Omental fat pad (tissue), 3 donors: ENCODE measurements at regions not wholly inside any gene's neighbourhood (a gene's known extent, or its start where the extent isn't known, plus 50 kb on each side); places are given as distances from the start of the nearest gene placed in this dataset.
"Not testable (repeated sequence)": the region's sequence is repeated elsewhere in the genome, so short reads cannot be mapped to it uniquely, and the experiment has no call there.

Experiments used
- ATAC-seq: fragments of 150-250 bp; one replicate; pipeline ENCODE4 v1.9.1; 2016; ENCODE audit warnings: mild to moderate bottlenecking, moderate library complexity; ENCODE audit not compliant: low FRiP score
- DNase-seq: peaks from one replicate; pipeline ENCODE4 v3.0.0-alpha.2; 2019; ENCODE audit warnings: low spot score
- CTCF ChIP-seq, 3 donors: fragments of 450-650 bp; IDR thresholded peaks; one replicate each; pipeline ENCODE4 v1.5.1; 2016 to 2017; ENCODE audit warnings: antibody characterized with exemption in 3 of 3, mild to moderate bottlenecking in 3 of 3, moderate library complexity in 2 of 3

GRCh38 chr5:6108540-6108848 is 269.9 kb downstream of the MED10 start:
- no peak for DNase-seq
- ATAC-seq, result no peak
- no peak for TF ChIP-seq CTCF (IDR thresholded peaks at IDR 0.05)

GRCh38 chr5:6107675-6108539 is 270.4 kb downstream of the MED10 start:
- no peak for TF ChIP-seq CTCF (IDR thresholded peaks at IDR 0.05)
- DNase-seq (no peak), ATAC-seq (no peak)

GRCh38 chr5:6106756-6107155 is 271.6 kb downstream of the MED10 start:
- no peak for TF ChIP-seq CTCF (IDR thresholded peaks at IDR 0.05)
- DNase-seq (no peak), ATAC-seq (no peak)

- ATAC-seq (no peak), DNase-seq (no peak)
- TF ChIP-seq CTCF (IDR thresholded peaks at IDR 0.05), result no peak
These were observed 273.0 kb downstream of the MED10 start for GRCh38 chr5:6105320-6105719.

- ATAC-seq (no peak), DNase-seq (no peak)
- no peak for TF ChIP-seq CTCF (IDR thresholded peaks at IDR 0.05)
These were observed 282.2 kb downstream of the MED10 start for GRCh38 chr5:6096101-6096500.

GRCh38 chr5:6094180-6094579 is 284.2 kb downstream of the MED10 start:
- ATAC-seq, DNase-seq: not testable (repeated sequence)

- DNase-seq, result no peak
- no peak for TF ChIP-seq CTCF (IDR thresholded peaks at IDR 0.05)
- ATAC-seq, result no peak
These were observed 287.5 kb downstream of the MED10 start for GRCh38 chr5:6090838-6091237.
